ENCODE measurements at regions not wholly inside any gene's neighbourhood (a gene's known extent, or its start where the extent isn't known, plus 50 kb on each side); places are given as distances from the start of the nearest gene placed in this dataset.

DNA sequence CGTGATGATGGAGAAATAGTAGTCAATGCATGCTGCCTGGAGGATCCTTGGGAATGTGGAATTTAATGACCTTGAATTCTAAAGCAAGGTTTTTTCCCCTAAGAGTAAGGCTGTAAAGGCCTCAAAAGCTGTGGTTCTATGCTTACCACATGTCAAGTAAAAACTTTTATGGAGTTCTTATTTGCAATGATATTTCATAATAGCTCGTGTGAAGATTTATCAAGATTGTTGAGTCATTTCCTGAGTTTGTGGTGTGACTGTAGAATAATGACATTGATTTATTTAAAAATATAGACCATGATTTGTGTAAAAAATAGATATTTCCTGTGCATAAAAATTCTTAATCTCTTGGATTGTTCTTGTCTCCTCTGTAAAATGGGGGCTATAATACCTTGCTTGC is 67.5 kb upstream of the SORCS1 start:
- Mint-ChIP-seq H3K4me3 (no peak overlapping the region), H3K27ac (no peak overlapping the region), H3K36me3 (no peaks in the 10 kb centered on the region), H3K27me3 (no peaks in the 10 kb centered on the region), H3K9me3 (peaks cover 8% of the 10 kb centered on the region), H3K4me1 (no peaks in the 10 kb centered on the region)
- no peak for DNase-seq

DNA sequence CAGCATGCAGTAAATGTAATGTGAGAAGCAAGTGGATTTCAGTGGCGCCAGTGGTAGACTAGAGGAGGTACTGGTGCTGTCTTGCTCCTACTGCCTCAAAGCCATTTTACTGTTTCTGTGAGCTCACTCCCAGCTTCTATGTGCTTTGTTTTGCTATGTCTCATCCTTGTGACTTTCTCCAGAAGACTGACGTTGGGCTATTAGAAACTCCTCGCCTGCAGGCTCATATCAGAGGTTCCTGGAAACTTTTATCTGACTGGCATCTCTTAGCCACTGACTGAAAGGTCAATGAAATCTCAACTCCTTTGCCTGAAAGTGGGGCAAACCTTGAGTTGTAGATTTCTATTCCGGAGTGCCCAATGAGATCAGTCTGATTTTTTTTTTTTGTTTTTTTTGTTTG is 66.4 kb upstream of the SORCS1 start:
- Mint-ChIP-seq H3K4me1 (no peaks in the 10 kb centered on the region), H3K27ac (no peak overlapping the region), H3K9me3 (peaks cover 8% of the 10 kb centered on the region), H3K4me3 (no peak overlapping the region), H3K36me3 (no peaks in the 10 kb centered on the region), H3K27me3 (no peaks in the 10 kb centered on the region)
- no peak for DNase-seq

- Mint-ChIP-seq H3K27me3 (no peaks in the 10 kb centered on the region), H3K36me3 (no peaks in the 10 kb centered on the region), H3K27ac (no peak overlapping the region), H3K9me3 (peaks cover 3% of the 10 kb centered on the region), H3K4me3 (no peak overlapping the region), H3K4me1 (no peaks in the 10 kb centered on the region)
- DNase-seq: no peak
Observed at GRCh38 chr10:107215681-107216080, 51.2 kb upstream of the SORCS1 start.

Measured in activated naive CD8-positive, alpha-beta T cell treated with anti-CD3 and anti-CD28 coated beads for 36 hours (primary cell).